T-helper 1 cell treated with Interleukin-12 subunit alpha and Interleukin-12 subunit beta and Interleukin-4 antibody, amounts not matched to agents 30 ng/mL and 1 ng/mL, for 36 hours (primary cell): ENCODE measurements at regions not wholly inside any gene's neighbourhood (a gene's known extent, or its start where the extent isn't known, plus 50 kb on each side); places are given as distances from the start of the nearest gene placed in this dataset.
"Not testable (repeated sequence)": the region's sequence is repeated elsewhere in the genome, so short reads cannot be mapped to it uniquely, and the experiment has no call there.

Source experiments
- intact Hi-C: fragments of 100-400 bp; cut with micrococcal nuclease; formaldehyde crosslinking; loops from one replicate; pipeline ENCODE4 v1.15.1; 2024

GRCh38 chr7:69246758-69247157 lies 351.5 kb upstream of the AUTS2 start:
- intact Hi-C loops: no loop called here

GRCh38 chr7:69248382-69248828 lies 349.9 kb upstream of the AUTS2 start:
- intact Hi-C loops: not testable (repeated sequence)

- intact Hi-C loops: no loop called here
Observed at GRCh38 chr7:69250958-69251357, 347.3 kb upstream of the AUTS2 start.

- intact Hi-C loops: no loop called here
Observed at GRCh38 chr7:69254643-69255042, 343.6 kb upstream of the AUTS2 start.

- intact Hi-C loops: no loop called here
Observed at GRCh38 chr7:69256634-69257081, 341.6 kb upstream of the AUTS2 start.

GRCh38 chr7:69257592-69257991 lies 340.7 kb upstream of the AUTS2 start:
- intact Hi-C loops: no loop called here

- intact Hi-C loops: no loop called here
Observed at GRCh38 chr7:69259445-69259844, 338.8 kb upstream of the AUTS2 start.

- intact Hi-C loops: no loop called here
Observed at GRCh38 chr7:69260023-69260422, 338.3 kb upstream of the AUTS2 start.

GRCh38 chr7:69263550-69263949 lies 334.7 kb upstream of the AUTS2 start:
- intact Hi-C loops: no loop called here

- intact Hi-C loops: no loop called here
Observed at GRCh38 chr7:69269806-69270205, 328.5 kb upstream of the AUTS2 start.

GRCh38 chr7:69272101-69272500 lies 326.2 kb upstream of the AUTS2 start:
- intact Hi-C loops: no loop called here

- intact Hi-C loops: no loop called here
Observed at GRCh38 chr7:69276011-69276729, 322.1 kb upstream of the AUTS2 start.

- intact Hi-C loops: no loop called here
Observed at GRCh38 chr7:69277366-69277765, 320.9 kb upstream of the AUTS2 start.

- intact Hi-C loops: no loop called here
Observed at GRCh38 chr7:69282946-69283345, 315.3 kb upstream of the AUTS2 start.

GRCh38 chr7:69283421-69283820 lies 314.9 kb upstream of the AUTS2 start:
- intact Hi-C loops: no loop called here

- intact Hi-C loops: no loop called here
Observed at GRCh38 chr7:69285854-69286253, 312.4 kb upstream of the AUTS2 start.

- intact Hi-C loops: no loop called here
Observed at GRCh38 chr7:69295977-69296376, 302.3 kb upstream of the AUTS2 start.

- intact Hi-C loops: no loop called here
Observed at GRCh38 chr7:69301253-69301652, 297.0 kb upstream of the AUTS2 start.

GRCh38 chr7:69309601-69310000 lies 288.7 kb upstream of the AUTS2 start:
- intact Hi-C loops: no loop called here

- intact Hi-C loops: no loop called here
Observed at GRCh38 chr7:69311489-69311888, 286.8 kb upstream of the AUTS2 start.

- intact Hi-C loops: not testable (repeated sequence)
Observed at GRCh38 chr7:69313852-69314251, 284.4 kb upstream of the AUTS2 start.

GRCh38 chr7:69318794-69319193 lies 279.5 kb upstream of the AUTS2 start:
- intact Hi-C loops: no loop called here

- intact Hi-C loops: no loop called here
Observed at GRCh38 chr7:69328516-69328915, 269.8 kb upstream of the AUTS2 start.

GRCh38 chr7:69334701-69335100 lies 263.6 kb upstream of the AUTS2 start:
- intact Hi-C loops: no loop called here
